Cardiac septum (tissue), 1 donor: ENCODE measurements at regions not wholly inside any gene's neighbourhood (a gene's known extent, or its start where the extent isn't known, plus 50 kb on each side); places are given as distances from the start of the nearest gene placed in this dataset.
"Not testable (repeated sequence)": the region's sequence is repeated elsewhere in the genome, so short reads cannot be mapped to it uniquely, and the experiment has no call there.

Experiments
- DNase-seq: peaks from one replicate; pipeline ENCODE4 v3.0.0-alpha.2; 2020; ENCODE audit warnings: low spot score
- intact Hi-C: fragments of 100-400 bp; cut with DNase I; formaldehyde crosslinking; loops from one replicate; pipeline ENCODE4 v1.14.0; 2022
- donor health status: DM: no; HTN: no; CAD: no.

DNA sequence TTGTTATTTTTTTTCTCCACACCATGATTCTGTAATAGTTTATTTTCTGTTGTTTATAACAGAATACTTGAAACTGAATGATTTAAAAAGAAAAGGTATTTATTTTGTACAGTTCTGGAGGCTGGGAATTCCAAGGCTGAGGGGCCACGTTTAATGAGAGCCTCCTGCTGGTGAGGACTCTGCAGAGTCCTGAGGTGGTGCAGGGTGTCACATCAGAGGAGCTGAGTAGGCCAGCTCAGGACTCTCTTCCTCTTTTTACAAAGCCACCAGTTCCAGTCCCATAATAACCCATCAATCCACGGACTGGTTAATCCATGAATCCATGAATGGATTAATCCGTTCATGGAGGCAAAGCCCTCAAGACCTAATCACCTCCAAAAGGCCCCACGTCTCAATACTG lies 71.6 kb downstream of the TFAP2A start:
- intact Hi-C loops: no loop called here
- DNase-seq: no peak

DNA sequence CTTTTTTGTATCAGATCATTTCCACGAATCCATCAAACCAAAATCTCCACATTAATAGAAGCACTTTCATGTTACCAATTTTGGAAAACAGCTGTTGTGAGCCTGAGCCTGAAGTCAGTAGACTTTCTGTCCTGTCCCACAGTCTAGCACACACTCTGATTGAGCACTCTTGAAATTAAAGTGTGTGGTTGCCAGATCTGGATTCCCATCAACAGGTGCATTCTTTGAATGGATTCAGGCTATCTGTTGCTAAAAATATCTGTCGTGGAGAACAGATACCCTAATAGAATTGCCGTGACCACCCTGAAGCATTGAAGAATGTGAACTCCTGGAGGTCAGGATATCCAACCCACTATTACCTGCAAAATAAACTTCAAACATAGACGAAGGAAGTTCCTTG lies 73.3 kb downstream of the TFAP2A start:
- intact Hi-C loops: no loop called here
- no peak for DNase-seq

DNA sequence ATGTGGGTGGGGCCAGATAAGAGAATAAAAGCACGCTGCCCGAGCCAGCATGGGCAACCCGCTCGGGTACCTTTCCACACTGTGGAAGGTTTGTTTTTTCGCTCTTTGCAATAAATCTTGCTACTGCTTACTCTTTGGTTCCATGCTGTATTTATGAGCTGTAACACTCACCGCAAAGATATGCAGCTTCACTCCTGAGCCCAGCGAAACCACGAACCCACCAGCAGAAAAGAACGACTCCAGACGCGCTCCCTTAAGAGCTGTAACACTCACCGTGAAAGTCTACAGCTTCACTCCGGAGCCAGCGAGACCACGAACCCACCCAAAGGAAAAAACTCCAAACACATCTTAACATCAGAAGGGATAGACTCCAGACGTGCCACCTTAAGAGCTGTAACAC lies 76.7 kb downstream of the TFAP2A start:
- intact Hi-C loops: no loop called here
- DNase-seq: no peak

DNA sequence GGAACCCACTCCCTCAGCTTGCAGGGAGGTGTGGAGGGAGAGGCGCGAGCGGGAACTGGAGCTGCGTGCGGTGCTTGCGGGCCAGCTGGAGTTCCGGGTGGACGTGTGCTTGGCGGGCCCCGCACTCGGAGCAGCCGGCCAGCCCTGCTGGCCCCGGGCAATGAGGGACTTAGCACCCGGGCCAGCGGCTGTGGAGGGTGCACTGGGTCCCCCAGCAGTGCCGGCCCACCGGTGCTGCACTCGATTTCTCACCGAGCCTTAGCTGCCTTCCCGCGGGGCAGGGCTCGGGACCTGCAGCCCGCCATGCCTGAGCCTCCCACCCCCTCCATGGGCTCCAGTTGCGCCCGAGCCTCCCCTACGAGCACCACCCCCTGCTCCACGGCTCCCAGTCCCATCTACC lies 77.5 kb downstream of the TFAP2A start:
- intact Hi-C loops: not testable (repeated sequence)

DNA sequence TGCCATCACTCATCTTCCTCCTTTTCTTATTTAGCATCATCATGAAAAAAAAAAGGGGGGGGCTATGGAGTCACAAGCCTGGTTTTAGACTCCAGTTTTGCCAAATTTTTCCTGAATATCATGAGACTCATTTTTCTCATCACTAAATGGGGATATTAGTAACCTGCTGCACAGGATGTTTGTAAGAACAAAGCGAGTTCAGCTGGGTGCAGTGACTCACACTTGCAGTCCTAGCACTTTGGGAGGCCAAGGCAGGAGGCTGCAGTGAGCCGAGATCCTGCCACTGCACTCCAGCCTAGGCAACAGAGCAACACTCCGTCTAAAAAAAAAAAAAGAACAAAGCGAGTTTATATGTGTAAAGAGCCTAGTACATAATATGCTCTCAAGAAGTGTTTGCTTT lies 82.8 kb downstream of the TFAP2A start:
- intact Hi-C loops: no loop called here
- DNase-seq: no peak

More for the DNA sequence above, 77.5 kb downstream of the TFAP2A start:
- DNase-seq: not testable (repeated sequence)

DNA sequence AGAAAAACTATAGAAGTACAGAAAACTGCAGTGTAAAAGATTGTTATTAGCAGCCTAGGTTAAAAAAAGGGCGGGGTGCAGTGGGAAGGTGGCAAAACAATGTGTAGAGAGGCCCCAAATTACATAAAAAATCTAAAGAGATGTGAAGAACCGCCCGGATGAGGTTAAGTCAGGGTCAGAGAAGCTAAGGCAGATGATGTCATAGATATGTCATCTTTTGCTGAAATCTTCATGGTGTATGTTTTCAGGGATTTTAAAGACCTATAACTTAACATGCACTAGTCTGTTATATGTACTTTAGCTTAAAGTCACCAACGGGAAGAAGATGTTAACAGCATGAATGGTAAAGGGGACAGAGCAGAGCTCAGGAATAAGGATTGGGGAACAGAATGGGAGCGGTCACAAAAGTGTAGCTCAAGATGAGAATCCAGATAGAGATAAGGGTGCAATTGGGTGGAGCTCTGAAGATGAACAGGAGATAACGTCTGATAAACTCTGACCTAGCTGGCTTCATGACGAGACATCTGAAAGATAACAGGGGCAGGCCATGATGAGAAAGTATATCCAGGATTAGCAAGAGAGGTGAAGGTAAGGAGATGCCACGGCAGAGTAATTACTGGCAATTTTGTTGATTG lies 83.4 kb downstream of the TFAP2A start:
- DNase-seq: no peak
- intact Hi-C loops: no loop called here

DNA sequence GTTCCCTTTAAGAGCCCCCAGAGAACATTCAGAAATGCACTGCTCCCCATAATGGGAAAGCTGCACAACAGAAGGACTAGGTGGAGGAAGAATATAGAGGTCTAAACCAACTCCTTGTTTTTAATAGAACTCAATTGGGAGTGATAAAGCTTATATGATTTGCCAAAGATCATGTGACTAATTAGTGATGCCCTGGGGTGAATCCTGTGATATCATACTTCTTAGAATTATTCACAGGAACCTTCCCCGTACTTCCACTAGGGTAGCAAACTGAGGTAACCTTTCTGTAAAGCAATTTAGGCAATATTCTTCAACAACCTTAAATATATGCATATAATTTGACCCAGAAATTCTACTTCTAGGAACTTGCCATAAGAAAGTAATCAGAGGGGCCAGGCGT lies 84.4 kb downstream of the TFAP2A start:
- intact Hi-C loops: no loop called here

DNA sequence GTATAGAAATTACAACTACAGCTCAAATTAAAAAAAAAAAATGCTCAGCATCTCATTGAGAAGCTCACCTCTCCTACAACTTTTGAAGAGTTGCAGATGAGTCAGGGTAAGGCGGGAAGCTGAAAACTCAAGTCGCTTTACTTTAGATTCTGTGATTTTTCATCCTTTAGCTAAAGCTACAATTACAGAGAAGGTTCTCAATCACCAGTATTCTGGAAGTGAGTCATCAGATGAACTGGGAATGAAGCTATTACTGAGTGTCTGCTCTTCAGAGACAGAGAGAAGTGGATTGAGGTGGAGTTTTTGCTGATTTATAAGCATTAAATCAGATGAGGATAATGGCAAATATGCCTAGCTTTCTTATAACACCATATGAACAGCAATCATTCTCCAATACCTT lies 91.9 kb downstream of the TFAP2A start:
- intact Hi-C loops: no loop called here

More for the DNA sequence above, 84.4 kb downstream of the TFAP2A start:
- DNase-seq: no peak

DNA sequence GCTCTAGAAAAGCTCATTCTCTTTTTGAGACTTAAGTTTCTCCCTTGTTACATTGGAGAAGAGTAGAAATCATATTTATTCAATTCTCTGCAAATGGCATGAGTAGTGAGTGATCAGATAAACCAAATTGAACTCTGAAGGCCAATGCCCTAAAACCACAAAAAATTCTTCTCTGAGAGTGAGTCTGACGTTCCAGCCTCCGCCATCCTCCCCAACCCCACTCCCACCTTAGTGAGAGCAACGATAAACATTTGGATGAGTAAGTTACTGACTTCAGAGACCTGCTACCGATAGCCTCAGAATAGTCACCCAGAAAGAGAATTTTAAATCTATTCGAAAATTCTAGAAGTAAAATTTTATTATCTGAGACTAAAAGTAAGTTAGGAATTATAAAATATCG lies 94.6 kb downstream of the TFAP2A start:
- no peak for DNase-seq
- intact Hi-C loops: no loop called here

More for the DNA sequence above, 91.9 kb downstream of the TFAP2A start:
- DNase-seq: no peak

DNA sequence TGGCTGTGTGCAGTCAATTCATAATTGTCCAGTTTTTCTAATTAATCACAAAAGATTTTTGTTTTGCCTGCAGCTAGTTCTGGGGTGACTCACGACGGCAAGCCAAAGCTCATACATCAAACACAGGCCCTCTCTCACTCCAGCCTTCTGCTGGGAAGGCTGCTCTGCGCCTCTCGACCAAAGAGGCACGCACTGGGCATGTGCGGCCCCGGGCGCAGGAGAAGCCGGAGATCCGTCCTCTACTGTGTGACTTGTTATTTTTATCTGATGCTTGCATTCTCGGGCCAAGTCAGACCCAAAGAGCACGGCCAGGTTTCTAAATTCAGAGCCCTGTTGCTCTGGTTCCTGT lies 98.5 kb downstream of the TFAP2A start:
- DNase-seq: no peak
- intact Hi-C loops: no loop called here

DNA sequence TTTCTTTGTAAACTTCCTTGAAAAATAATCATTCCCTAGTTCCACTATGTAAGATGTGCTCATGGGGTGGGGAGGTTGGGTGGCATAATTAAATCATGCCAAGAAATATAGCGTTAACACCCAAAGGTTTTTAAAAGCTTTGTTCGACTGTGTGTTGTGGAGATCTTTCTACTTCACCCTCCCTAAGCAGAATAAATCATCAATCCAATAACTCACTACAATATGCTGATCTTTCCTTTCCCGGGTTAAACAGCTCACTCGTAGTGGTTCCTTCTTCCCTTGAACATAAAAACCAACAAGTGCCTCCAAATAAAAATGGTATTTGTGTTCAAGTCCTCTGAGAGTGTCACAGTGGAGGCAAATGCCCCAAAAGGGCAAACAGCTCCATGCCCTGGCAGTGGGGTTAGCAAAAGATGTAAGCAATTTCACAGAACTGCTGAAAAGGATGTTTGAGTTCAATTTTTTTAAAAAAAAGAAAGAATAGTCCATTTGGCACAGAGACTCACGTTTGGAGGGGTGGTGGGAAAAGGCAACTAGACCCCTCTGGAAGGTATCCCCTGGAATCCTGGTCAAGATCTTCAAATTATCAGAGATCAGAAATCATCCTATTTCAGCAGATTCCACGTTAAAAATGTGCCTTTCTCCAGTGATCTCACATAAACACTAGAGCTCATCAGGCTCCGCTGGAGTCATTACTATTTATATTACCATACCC lies 99.1 kb downstream of the TFAP2A start:
- no peak for DNase-seq

DNA sequence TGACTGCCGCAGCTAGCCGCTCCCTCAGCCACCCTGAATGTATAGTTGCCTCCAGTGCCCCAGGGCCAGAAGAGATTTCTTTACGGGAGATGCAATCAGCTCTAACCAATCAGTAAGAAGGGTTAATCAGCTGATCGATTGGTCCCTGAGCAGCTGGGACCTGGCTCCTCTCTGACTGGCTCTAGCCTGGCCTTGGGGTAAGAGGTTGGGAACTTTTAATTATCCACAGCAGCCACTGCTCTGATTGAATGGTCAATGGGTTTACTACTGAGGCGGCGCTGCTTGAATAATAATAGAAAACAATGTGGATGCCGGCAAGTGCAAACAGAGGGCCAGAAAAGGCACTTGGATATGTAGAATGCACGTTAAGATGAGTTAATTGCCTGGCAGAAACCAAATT lies 99.8 kb downstream of the TFAP2A start:
- no peak for DNase-seq

More for the DNA sequence above, 99.1 kb downstream of the TFAP2A start:
- intact Hi-C loops: no loop called here

DNA sequence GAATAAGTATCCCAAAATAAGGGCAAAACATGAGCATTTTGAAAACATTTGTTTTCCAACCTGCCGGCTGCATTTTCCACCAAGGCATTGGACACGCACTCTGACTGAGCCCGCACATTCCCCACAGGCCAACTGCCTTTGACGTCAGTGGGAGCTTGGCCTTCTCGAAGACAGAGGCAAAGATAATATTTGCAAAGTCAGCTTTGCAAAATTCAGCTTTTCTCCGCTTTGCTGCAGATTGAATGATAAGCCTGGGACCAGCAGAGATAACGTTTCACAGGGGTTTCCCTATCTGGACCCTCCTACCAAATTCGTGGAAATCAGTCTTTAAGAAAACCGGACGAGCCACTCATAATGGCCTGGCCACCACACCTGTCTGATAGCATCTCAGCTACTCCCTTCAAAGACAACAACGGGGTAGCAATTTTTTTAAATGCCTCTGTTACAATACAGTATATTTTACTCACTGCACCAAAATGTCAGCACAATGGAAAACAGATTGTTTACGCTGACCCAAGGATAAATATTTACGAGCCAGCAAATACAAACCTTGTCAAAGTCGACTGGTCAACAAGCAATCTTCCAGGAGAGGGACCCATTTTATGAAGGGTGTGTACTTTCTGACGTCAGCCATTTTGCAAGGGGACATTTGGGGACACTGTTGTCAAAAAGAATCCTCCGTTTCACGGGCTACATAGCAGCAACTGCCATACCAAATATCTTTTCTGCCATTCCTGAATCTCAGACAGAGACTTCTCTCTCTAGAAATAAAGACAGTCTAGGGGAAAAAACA lies 100.5 kb downstream of the TFAP2A start:
- intact Hi-C loops: no loop called here

More for the DNA sequence above, 99.8 kb downstream of the TFAP2A start:
- intact Hi-C loops: no loop called here

DNA sequence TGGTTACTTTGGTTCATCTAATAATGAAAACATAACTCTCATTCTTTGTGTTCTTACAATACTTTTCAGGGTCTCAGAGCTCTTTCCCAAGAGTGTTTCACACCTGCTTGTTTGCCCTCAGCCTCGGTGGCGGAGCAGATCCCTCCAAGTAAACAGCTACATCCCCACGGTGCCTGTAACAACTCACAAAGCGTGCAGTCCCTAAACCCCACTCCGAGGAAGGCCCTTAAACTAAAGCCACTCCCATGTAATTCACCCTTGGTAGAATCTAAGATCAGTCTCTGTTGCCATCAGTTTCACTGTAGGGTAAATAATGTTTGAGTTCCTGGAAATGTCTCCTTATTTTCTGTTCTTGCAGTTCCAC lies 101.1 kb downstream of the TFAP2A start:
- intact Hi-C loops: no loop called here
- DNase-seq: no peak

More for the DNA sequence above, 100.5 kb downstream of the TFAP2A start:
- DNase-seq: no peak

DNA sequence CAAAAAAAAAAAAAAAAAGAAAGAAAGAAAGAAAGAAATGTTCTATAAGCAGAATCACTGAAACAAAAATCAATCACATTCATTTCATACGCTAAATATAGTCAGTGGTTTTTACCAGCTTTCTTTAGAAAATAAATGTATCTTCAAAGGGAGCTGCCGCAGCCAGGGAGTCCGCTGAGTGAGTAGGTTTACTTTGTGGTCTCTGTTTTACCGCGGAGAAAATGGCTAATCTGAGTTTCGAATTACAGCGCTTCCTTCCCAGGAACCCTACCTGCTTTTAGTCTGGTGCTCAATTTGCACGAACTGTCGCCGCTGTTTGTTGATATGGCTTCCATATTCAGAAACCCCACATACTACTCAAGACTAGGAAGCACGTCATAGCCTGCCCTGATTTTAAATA lies 102.4 kb downstream of the TFAP2A start:
- intact Hi-C loops: no loop called here
- DNase-seq: no peak

DNA sequence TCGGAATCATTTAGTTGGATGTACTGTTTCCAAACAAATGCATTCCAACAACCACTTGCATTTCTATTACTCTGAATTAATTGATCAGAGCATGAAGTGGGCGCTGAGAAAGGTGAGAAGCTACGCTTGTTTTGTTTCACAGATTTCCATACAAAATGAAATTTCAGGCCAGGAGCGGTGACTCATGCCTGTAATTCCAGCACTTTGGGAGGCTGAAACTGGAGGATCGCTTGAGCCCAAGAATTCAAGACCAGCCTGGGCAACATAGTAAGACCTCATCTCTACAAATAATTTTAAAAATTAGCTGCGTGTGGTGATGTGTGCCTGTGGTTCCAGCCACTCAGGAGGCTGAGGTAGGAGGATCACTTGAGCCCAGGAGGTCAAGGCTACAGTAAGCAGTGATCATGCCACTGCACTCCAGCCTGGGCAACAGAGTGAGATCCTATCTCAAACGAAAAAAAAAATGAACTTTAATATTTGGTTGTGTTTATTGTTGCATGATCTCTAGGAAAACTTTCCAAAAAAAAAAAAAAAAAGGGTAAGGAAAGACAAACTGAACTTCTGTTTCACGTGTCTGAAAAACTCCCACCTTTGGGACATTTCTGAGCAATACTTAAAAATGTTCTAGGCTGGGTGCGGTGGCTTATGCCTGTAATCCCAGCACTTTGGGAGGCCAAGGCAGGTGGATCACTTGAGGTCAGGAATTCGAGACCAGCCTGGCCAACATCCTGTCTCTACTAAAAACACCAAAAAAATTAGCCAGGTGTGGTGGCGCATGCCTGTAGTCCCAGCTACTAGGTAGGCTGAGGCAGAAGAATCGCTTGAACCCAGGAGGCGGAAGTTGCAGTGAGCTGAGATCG lies 103.1 kb downstream of the TFAP2A start:
- intact Hi-C loops, DNase-seq: not testable (repeated sequence)

DNA sequence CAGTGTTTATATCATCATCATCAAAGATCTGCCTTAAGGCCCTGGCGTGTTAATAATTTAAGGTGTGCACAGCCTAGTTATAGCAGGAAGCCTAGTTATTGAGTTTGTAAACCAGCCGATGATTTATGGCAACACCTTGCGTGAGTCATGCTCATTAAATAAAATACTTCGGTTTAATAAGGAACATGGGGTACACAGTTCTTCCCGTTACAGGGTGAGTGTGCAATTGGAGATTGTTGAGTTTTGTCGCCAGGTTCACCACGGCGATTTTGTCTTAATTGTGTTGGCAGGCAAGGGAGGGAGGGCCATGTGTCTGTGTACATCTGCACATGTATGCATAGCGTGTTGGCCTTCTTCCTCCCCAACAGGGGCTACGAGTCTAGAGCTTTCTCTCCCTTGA lies 104.0 kb downstream of the TFAP2A start:
- intact Hi-C loops: no loop called here

DNA sequence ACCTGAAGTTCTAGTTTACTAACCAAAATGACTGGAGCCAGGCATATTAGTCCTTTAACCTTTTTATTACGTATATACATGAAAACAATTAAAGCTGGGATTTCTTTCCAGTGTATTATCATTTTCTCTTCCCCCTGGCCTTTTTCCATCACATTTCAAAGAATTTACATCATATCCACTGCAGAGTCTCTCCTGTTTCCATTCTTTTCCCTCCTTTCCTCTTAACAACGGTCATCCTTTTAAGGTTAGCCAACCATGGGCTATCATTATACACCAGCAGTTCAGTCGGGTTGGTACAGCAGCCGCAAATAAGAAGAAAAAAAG lies 104.6 kb downstream of the TFAP2A start:
- intact Hi-C loops: no loop called here
- no peak for DNase-seq

More for the DNA sequence above, 104.0 kb downstream of the TFAP2A start:
- DNase-seq: no peak

DNA sequence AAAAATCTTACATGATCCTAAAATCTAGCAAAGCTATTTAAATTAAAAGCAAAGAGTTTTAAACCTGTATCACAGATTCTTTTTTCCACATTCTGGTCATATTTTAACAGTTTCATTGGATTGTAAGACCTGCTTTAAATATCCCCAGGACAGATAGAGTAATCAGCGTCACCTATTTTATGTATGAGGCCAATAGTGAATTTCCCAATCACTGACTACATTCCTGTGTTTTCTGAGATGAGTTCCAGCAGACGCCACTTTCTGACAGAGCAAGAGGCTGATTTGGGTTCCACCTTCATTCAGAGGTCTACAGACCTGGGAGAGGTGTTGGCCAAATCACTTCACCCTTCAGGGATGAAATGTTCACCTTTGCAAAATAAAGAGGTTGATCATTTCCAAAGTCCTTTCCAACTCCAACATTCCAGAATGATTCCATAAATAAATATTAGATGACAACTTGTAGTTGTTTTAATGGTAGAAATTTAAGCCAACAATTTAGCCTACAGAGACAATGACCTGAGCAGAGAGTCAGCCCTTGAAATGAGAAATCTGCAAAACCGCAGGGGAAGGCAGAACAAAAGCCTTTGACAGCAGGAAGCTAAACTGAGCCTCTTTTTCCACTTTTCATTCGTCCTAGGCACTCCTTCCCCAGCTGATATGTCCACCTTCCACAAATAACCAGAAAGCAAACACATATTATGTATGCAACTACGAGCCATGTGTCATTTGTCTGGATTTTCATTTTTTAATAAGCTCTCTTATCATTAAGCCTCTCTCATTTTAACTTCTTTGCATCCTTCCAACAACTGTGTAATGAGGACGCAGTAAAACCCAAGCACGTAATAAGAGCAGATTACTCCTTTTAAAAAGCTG lies 105.2 kb downstream of the TFAP2A start:
- DNase-seq: no peak
- intact Hi-C loops: no loop called here
